ENCODE measurements at regions not wholly inside any gene's neighbourhood (a gene's known extent, or its start where the extent isn't known, plus 50 kb on each side); places are given as distances from the start of the nearest gene placed in this dataset.

- Mint-ChIP-seq H3K9me3 (no peaks in the 10 kb centered on the region), H3K27me3 (no peaks in the 10 kb centered on the region), H3K4me1 (ENCODE audit: low read depth) (peaks cover 2% of the 10 kb centered on the region), H3K36me3 (ENCODE audit: low read depth) (no peaks in the 10 kb centered on the region), H3K27ac (no peak overlapping the region), H3K4me3 (no peak overlapping the region)
- no peak for DNase-seq
Measured at GRCh38 chr1:234750922-234751627, 141.1 kb upstream of the IRF2BP2 start.

- H3K4me3 Mint-ChIP-seq, result no peak overlapping the region
- H3K27ac Mint-ChIP-seq, result no peak overlapping the region
- no peaks in the 10 kb centered on the region for H3K9me3 Mint-ChIP-seq
- H3K4me1 Mint-ChIP-seq (ENCODE audit: low read depth), result no peaks in the 10 kb centered on the region
- no peaks in the 10 kb centered on the region for H3K27me3 Mint-ChIP-seq
- DNase-seq, result no peak
- H3K36me3 Mint-ChIP-seq (ENCODE audit: low read depth), result no peaks in the 10 kb centered on the region
Measured at GRCh38 chr1:234748713-234749112, 138.7 kb upstream of the IRF2BP2 start.

- no peak for DNase-seq
- Mint-ChIP-seq H3K27ac (no peak overlapping the region), H3K9me3 (no peaks in the 10 kb centered on the region), H3K27me3 (no peaks in the 10 kb centered on the region), H3K4me3 (no peak overlapping the region), H3K36me3 (ENCODE audit: low read depth) (no peaks in the 10 kb centered on the region), H3K4me1 (ENCODE audit: low read depth) (no peaks in the 10 kb centered on the region)
Measured at GRCh38 chr1:234748066-234748465, 138.1 kb upstream of the IRF2BP2 start.

GRCh38 chr1:234746798-234747196 lies 136.8 kb upstream of the IRF2BP2 start:
- Mint-ChIP-seq H3K27ac (no peak overlapping the region), H3K36me3 (ENCODE audit: low read depth) (no peaks in the 10 kb centered on the region)
- DNase-seq, result no peak

GRCh38 chr1:234745844-234746797 lies 136.1 kb upstream of the IRF2BP2 start:
- H3K9me3 Mint-ChIP-seq, result no peaks in the 10 kb centered on the region
- no peak overlapping the region for H3K4me3 Mint-ChIP-seq
- no peaks in the 10 kb centered on the region for H3K36me3 Mint-ChIP-seq (ENCODE audit: low read depth)
- DNase-seq, result no peak
- H3K27me3 Mint-ChIP-seq, result no peaks in the 10 kb centered on the region
- H3K4me1 Mint-ChIP-seq (ENCODE audit: low read depth), result no peaks in the 10 kb centered on the region
- no peak overlapping the region for H3K27ac Mint-ChIP-seq

More at GRCh38 chr1:234746798-234747196, 136.8 kb upstream of the IRF2BP2 start:
- Mint-ChIP-seq H3K4me1 (ENCODE audit: low read depth) (no peaks in the 10 kb centered on the region), H3K4me3 (no peak overlapping the region), H3K27me3 (no peaks in the 10 kb centered on the region), H3K9me3 (no peaks in the 10 kb centered on the region)

GRCh38 chr1:234745276-234745675 lies 135.3 kb upstream of the IRF2BP2 start:
- no peak overlapping the region for H3K4me3 Mint-ChIP-seq
- no peaks in the 10 kb centered on the region for H3K4me1 Mint-ChIP-seq (ENCODE audit: low read depth)
- no peaks in the 10 kb centered on the region for H3K27me3 Mint-ChIP-seq
- H3K27ac Mint-ChIP-seq, result no peak overlapping the region
- DNase-seq, result no peak
- no peaks in the 10 kb centered on the region for H3K9me3 Mint-ChIP-seq
- H3K36me3 Mint-ChIP-seq (ENCODE audit: low read depth), result no peaks in the 10 kb centered on the region

- Mint-ChIP-seq H3K27me3 (no peaks in the 10 kb centered on the region), H3K4me3 (no peak overlapping the region), H3K9me3 (no peaks in the 10 kb centered on the region), H3K36me3 (ENCODE audit: low read depth) (no peaks in the 10 kb centered on the region), H3K4me1 (ENCODE audit: low read depth) (no peaks in the 10 kb centered on the region), H3K27ac (no peak overlapping the region)
- DNase-seq, result no peak
Measured at GRCh38 chr1:234743791-234744611, 134.0 kb upstream of the IRF2BP2 start.

- Mint-ChIP-seq H3K27me3 (no peaks in the 10 kb centered on the region), H3K36me3 (ENCODE audit: low read depth) (no peaks in the 10 kb centered on the region), H3K9me3 (no peaks in the 10 kb centered on the region), H3K4me1 (ENCODE audit: low read depth) (peaks cover 2% of the 10 kb centered on the region), H3K27ac (no peak overlapping the region), H3K4me3 (no peak overlapping the region)
- no peak for DNase-seq
Measured at GRCh38 chr1:234742622-234743021, 132.6 kb upstream of the IRF2BP2 start.

GRCh38 chr1:234737967-234738314 lies 128.0 kb upstream of the IRF2BP2 start:
- H3K4me3 Mint-ChIP-seq, result no peak overlapping the region
- peaks cover 16% of the 10 kb centered on the region for H3K4me1 Mint-ChIP-seq (ENCODE audit: low read depth)
- DNase-seq, result no peak
- no peaks in the 10 kb centered on the region for H3K27me3 Mint-ChIP-seq
- peak overlapping the region; percentile 30 for H3K27ac Mint-ChIP-seq
- no peaks in the 10 kb centered on the region for H3K36me3 Mint-ChIP-seq (ENCODE audit: low read depth)
- no peaks in the 10 kb centered on the region for H3K9me3 Mint-ChIP-seq

- Mint-ChIP-seq H3K27me3 (no peaks in the 10 kb centered on the region), H3K36me3 (ENCODE audit: low read depth) (no peaks in the 10 kb centered on the region), H3K4me3 (no peak overlapping the region), H3K27ac (no peak overlapping the region), H3K4me1 (ENCODE audit: low read depth) (peaks cover 35% of the 10 kb centered on the region), H3K9me3 (no peaks in the 10 kb centered on the region)
- DNase-seq, result no peak
Measured at GRCh38 chr1:234735916-234736315, 125.9 kb upstream of the IRF2BP2 start.

GRCh38 chr1:234735476-234735875 lies 125.5 kb upstream of the IRF2BP2 start:
- Mint-ChIP-seq H3K36me3 (ENCODE audit: low read depth) (no peaks in the 10 kb centered on the region), H3K4me1 (ENCODE audit: low read depth) (peaks cover 40% of the 10 kb centered on the region), H3K27ac (no peak overlapping the region), H3K4me3 (no peak overlapping the region), H3K27me3 (no peaks in the 10 kb centered on the region), H3K9me3 (no peaks in the 10 kb centered on the region)
- DNase-seq, result no peak

GRCh38 chr1:234734869-234735268 lies 124.9 kb upstream of the IRF2BP2 start:
- DNase-seq, result no peak
- Mint-ChIP-seq H3K9me3 (no peaks in the 10 kb centered on the region), H3K36me3 (ENCODE audit: low read depth) (no peaks in the 10 kb centered on the region), H3K4me3 (no peak overlapping the region), H3K4me1 (ENCODE audit: low read depth) (peaks cover 46% of the 10 kb centered on the region), H3K27me3 (no peaks in the 10 kb centered on the region), H3K27ac (no peak overlapping the region)

- DNase-seq, result no peak
- Mint-ChIP-seq H3K27me3 (no peaks in the 10 kb centered on the region), H3K4me3 (no peak overlapping the region), H3K36me3 (ENCODE audit: low read depth) (no peaks in the 10 kb centered on the region), H3K9me3 (no peaks in the 10 kb centered on the region), H3K27ac (peak overlapping the region; percentile 18), H3K4me1 (ENCODE audit: low read depth) (peaks cover 50% of the 10 kb centered on the region)
Measured at GRCh38 chr1:234734412-234734835, 124.4 kb upstream of the IRF2BP2 start.

- Mint-ChIP-seq H3K4me1 (ENCODE audit: low read depth) (peaks cover 60% of the 10 kb centered on the region), H3K4me3 (no peak overlapping the region), H3K27me3 (no peaks in the 10 kb centered on the region), H3K27ac (no peak overlapping the region), H3K9me3 (no peaks in the 10 kb centered on the region), H3K36me3 (ENCODE audit: low read depth) (no peaks in the 10 kb centered on the region)
- DNase-seq, result no peak
Measured at GRCh38 chr1:234733427-234733826, 123.4 kb upstream of the IRF2BP2 start.

Data from activated T-cell treated with anti-CD3 and anti-CD28 coated beads, Interleukin-2, amount 50 U/mL, for 24 hours (primary cell).